ENCODE measurements at regions not wholly inside any gene's neighbourhood (a gene's known extent, or its start where the extent isn't known, plus 50 kb on each side); places are given as distances from the start of the nearest gene placed in this dataset.
"Not testable (repeated sequence)": the region's sequence is repeated elsewhere in the genome, so short reads cannot be mapped to it uniquely, and the experiment has no call there.

- TF ChIP-seq, protein P1, sequence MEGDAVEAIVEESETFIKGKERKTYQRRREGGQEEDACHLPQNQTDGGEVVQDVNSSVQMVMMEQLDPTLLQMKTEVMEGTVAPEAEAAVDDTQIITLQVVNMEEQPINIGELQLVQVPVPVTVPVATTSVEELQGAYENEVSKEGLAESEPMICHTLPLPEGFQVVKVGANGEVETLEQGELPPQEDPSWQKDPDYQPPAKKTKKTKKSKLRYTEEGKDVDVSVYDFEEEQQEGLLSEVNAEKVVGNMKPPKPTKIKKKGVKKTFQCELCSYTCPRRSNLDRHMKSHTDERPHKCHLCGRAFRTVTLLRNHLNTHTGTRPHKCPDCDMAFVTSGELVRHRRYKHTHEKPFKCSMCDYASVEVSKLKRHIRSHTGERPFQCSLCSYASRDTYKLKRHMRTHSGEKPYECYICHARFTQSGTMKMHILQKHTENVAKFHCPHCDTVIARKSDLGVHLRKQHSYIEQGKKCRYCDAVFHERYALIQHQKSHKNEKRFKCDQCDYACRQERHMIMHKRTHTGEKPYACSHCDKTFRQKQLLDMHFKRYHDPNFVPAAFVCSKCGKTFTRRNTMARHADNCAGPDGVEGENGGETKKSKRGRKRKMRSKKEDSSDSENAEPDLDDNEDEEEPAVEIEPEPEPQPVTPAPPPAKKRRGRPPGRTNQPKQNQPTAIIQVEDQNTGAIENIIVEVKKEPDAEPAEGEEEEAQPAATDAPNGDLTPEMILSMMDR (conservative IDR thresholded peaks at IDR 0.05; ENCODE audit: control insufficient read depth, insufficient read depth, low read depth, low read length), result no peak
- DNase-seq (ENCODE audit: low read depth), result peak; percentile 2
- peak overlapping the region; percentile 19 for H3K4me3 ChIP-seq (ENCODE audit: control insufficient read depth, low read depth, low read length)
Measured at GRCh38 chr11:96567176-96567575, 177.4 kb downstream of the JRKL start.

- TF ChIP-seq, protein P1 (conservative IDR thresholded peaks at IDR 0.05; ENCODE audit: control insufficient read depth, insufficient read depth, low read depth, low read length), result no peak
- H3K4me3 ChIP-seq (ENCODE audit: control insufficient read depth, low read depth, low read length), result no peak overlapping the region
- no peak for DNase-seq (ENCODE audit: low read depth)
Measured at GRCh38 chr11:96567667-96568066, 177.9 kb downstream of the JRKL start.

- DNase-seq (ENCODE audit: low read depth), result no peak
- TF ChIP-seq, protein P1 (conservative IDR thresholded peaks at IDR 0.05; ENCODE audit: control insufficient read depth, insufficient read depth, low read depth, low read length), result no peak
- H3K4me3 ChIP-seq (ENCODE audit: control insufficient read depth, low read depth, low read length), result no peak overlapping the region
Measured at GRCh38 chr11:96576383-96576782, 186.6 kb downstream of the JRKL start.

GRCh38 chr11:96578379-96578778 is 188.6 kb downstream of the JRKL start:
- TF ChIP-seq, protein P1 (conservative IDR thresholded peaks at IDR 0.05; ENCODE audit: control insufficient read depth, insufficient read depth, low read depth, low read length), result no peak
- H3K4me3 ChIP-seq (ENCODE audit: control insufficient read depth, low read depth, low read length), result no peak overlapping the region
- no peak for DNase-seq (ENCODE audit: low read depth)

DNA sequence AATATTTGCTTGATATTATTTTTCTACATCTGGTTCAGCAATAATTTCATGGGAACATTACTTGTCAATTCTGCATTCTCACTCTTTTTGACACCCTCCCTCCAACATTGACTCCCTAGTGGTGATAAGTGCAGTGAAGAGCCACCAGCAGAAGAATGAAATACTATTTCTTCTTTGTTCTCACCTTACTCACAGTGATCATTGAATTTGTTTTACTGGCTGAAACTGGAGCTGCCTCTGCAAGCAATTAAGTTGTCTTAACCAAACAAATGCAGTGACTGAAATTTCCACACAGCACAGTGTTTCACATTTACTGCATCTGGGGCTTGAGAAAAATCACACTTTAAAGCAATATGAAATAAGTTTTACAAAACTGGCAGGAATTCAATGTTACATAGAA is 189.8 kb downstream of the JRKL start:
- TF ChIP-seq, protein P1 (conservative IDR thresholded peaks at IDR 0.05; ENCODE audit: control insufficient read depth, insufficient read depth, low read depth, low read length), result no peak
- no peak for DNase-seq (ENCODE audit: low read depth)
- H3K4me3 ChIP-seq (ENCODE audit: control insufficient read depth, low read depth, low read length), result no peak overlapping the region

DNA sequence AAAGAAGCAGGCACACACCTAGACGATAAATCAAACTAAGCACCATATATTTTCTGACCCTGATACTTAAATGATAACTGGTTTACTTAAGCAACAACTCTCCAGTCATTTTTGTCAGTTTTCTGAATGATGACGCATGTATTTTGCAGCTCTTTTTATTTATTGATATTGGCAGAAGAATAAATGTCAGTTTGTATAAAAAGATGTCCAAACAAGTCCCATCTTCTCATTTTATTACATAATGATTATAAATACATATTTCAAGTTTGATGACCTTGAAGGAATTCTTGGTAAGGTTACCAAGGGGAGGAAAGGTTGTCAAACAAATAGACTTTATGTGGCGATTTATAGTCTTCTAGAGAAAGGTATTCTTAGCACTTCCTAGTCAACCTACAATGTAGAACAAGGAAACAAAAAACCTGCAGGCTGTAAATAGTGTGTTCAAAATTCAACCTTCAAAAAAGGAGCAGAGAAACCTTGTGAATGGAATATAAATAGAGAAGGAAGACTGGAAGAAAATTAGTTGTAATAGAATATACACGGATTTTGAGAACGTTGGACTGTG is 190.7 kb downstream of the JRKL start:
- DNase-seq (ENCODE audit: low read depth), result no peak
- H3K4me3 ChIP-seq (ENCODE audit: control insufficient read depth, low read depth, low read length), result no peak overlapping the region
- TF ChIP-seq, protein P1 (conservative IDR thresholded peaks at IDR 0.05; ENCODE audit: control insufficient read depth, insufficient read depth, low read depth, low read length), result no peak

- not testable (repeated sequence) for DNase-seq (ENCODE audit: low read depth); H3K4me3 ChIP-seq (ENCODE audit: control insufficient read depth, low read depth, low read length)
Measured at GRCh38 chr11:96585944-96586880, 196.4 kb downstream of the JRKL start.

GRCh38 chr11:96588793-96589192 is 199.0 kb downstream of the JRKL start:
- DNase-seq (ENCODE audit: low read depth); H3K4me3 ChIP-seq (ENCODE audit: control insufficient read depth, low read depth, low read length): not testable (repeated sequence)

Data from fibroblast of mammary gland (primary cell).